ENCODE measurements at regions not wholly inside any gene's neighbourhood (a gene's known extent, or its start where the extent isn't known, plus 50 kb on each side); places are given as distances from the start of the nearest gene placed in this dataset.

GRCh38 chrX:139200346-139200745, 330.2 kb upstream of the F9 start:
- DNase-seq (ENCODE audit: low read depth, low spot score) = no peak
- Histone ChIP-seq H3K36me3 (ENCODE audit: insufficient read depth, low read length) (no peaks in the 10 kb centered on the region), H3K9ac (ENCODE audit: insufficient read length) (no peak overlapping the region), H3K4me3 (no peak overlapping the region), H3K27ac (no peak overlapping the region), H3K9me3 (ENCODE audit: low read depth, low read length) (no peaks in the 10 kb centered on the region)
- TF ChIP-seq EZH2 (IDR thresholded peaks at IDR 0.05) = no peak
- no peak for TF ChIP-seq FOXP2 (optimal IDR thresholded peaks at IDR 0.05; ENCODE audit: control extremely low read depth, extremely low read length, insufficient read depth)
- TF ChIP-seq POLR2AphosphoS5 (IDR thresholded peaks at IDR 0.05; ENCODE audit: borderline replicate concordance, low read depth, low read length) = no peak

- Histone ChIP-seq H3K36me3 (ENCODE audit: insufficient read depth, low read length) (no peaks in the 10 kb centered on the region), H3K9me3 (ENCODE audit: low read depth, low read length) (no peaks in the 10 kb centered on the region), H3K27ac (no peak overlapping the region), H3K9ac (ENCODE audit: insufficient read length) (no peak overlapping the region), H3K4me3 (no peak overlapping the region)
- TF ChIP-seq POLR2AphosphoS5 (IDR thresholded peaks at IDR 0.05; ENCODE audit: borderline replicate concordance, low read depth, low read length) = no peak
- TF ChIP-seq EZH2 (IDR thresholded peaks at IDR 0.05) = no peak
- no peak for TF ChIP-seq FOXP2 (optimal IDR thresholded peaks at IDR 0.05; ENCODE audit: control extremely low read depth, extremely low read length, insufficient read depth)
- DNase-seq (ENCODE audit: low read depth, low spot score) = no peak
Measured at GRCh38 chrX:139199933-139200332, 330.6 kb upstream of the F9 start.

- H3K9ac ChIP-seq (ENCODE audit: insufficient read length) = no peak overlapping the region
- no peaks in the 10 kb centered on the region for H3K36me3 ChIP-seq (ENCODE audit: insufficient read depth, low read length)
- no peak for DNase-seq (ENCODE audit: low read depth, low spot score)
- H3K9me3 ChIP-seq (ENCODE audit: low read depth, low read length) = no peaks in the 10 kb centered on the region
- TF ChIP-seq EZH2 (IDR thresholded peaks at IDR 0.05) (no peak), FOXP2 (optimal IDR thresholded peaks at IDR 0.05; ENCODE audit: control extremely low read depth, extremely low read length, insufficient read depth) (no peak), POLR2AphosphoS5 (IDR thresholded peaks at IDR 0.05; ENCODE audit: borderline replicate concordance, low read depth, low read length) (no peak)
- H3K27ac ChIP-seq = no peak overlapping the region
- no peak overlapping the region for H3K4me3 ChIP-seq
Measured at GRCh38 chrX:139198936-139199335, 331.6 kb upstream of the F9 start.

GRCh38 chrX:139196890-139197289, 333.6 kb upstream of the F9 start:
- Histone ChIP-seq H3K9ac (ENCODE audit: insufficient read length) (no peak overlapping the region), H3K9me3 (ENCODE audit: low read depth, low read length) (no peaks in the 10 kb centered on the region), H3K4me3 (no peak overlapping the region), H3K27ac (no peak overlapping the region), H3K36me3 (ENCODE audit: insufficient read depth, low read length) (no peaks in the 10 kb centered on the region)
- no peak for DNase-seq (ENCODE audit: low read depth, low spot score)
- TF ChIP-seq EZH2 (IDR thresholded peaks at IDR 0.05) (no peak), FOXP2 (optimal IDR thresholded peaks at IDR 0.05; ENCODE audit: control extremely low read depth, extremely low read length, insufficient read depth) (no peak), POLR2AphosphoS5 (IDR thresholded peaks at IDR 0.05; ENCODE audit: borderline replicate concordance, low read depth, low read length) (no peak)

GRCh38 chrX:139194571-139195280, 335.8 kb upstream of the F9 start:
- H3K36me3 ChIP-seq (ENCODE audit: insufficient read depth, low read length) = no peaks in the 10 kb centered on the region
- H3K9ac ChIP-seq (ENCODE audit: insufficient read length) = no peak overlapping the region
- H3K27ac ChIP-seq = no peak overlapping the region
- H3K9me3 ChIP-seq (ENCODE audit: low read depth, low read length) = no peaks in the 10 kb centered on the region
- no peak overlapping the region for H3K4me3 ChIP-seq
- no peak for DNase-seq (ENCODE audit: low read depth, low spot score)
- TF ChIP-seq EZH2 (IDR thresholded peaks at IDR 0.05) (no peak), FOXP2 (optimal IDR thresholded peaks at IDR 0.05; ENCODE audit: control extremely low read depth, extremely low read length, insufficient read depth) (no peak), POLR2AphosphoS5 (IDR thresholded peaks at IDR 0.05; ENCODE audit: borderline replicate concordance, low read depth, low read length) (no peak)

GRCh38 chrX:139192386-139192961, 338.1 kb upstream of the F9 start:
- Histone ChIP-seq H3K4me3 (no peak overlapping the region), H3K9me3 (ENCODE audit: low read depth, low read length) (no peaks in the 10 kb centered on the region), H3K27ac (no peak overlapping the region), H3K36me3 (ENCODE audit: insufficient read depth, low read length) (no peaks in the 10 kb centered on the region), H3K9ac (ENCODE audit: insufficient read length) (no peak overlapping the region)
- DNase-seq (ENCODE audit: low read depth, low spot score) = no peak
- no peak for TF ChIP-seq EZH2 (IDR thresholded peaks at IDR 0.05)
- TF ChIP-seq FOXP2 (optimal IDR thresholded peaks at IDR 0.05; ENCODE audit: control extremely low read depth, extremely low read length, insufficient read depth) = no peak
- no peak for TF ChIP-seq POLR2AphosphoS5 (IDR thresholded peaks at IDR 0.05; ENCODE audit: borderline replicate concordance, low read depth, low read length)

- no peak for DNase-seq (ENCODE audit: low read depth, low spot score)
- TF ChIP-seq POLR2AphosphoS5 (IDR thresholded peaks at IDR 0.05; ENCODE audit: borderline replicate concordance, low read depth, low read length) = no peak
- TF ChIP-seq FOXP2 (optimal IDR thresholded peaks at IDR 0.05; ENCODE audit: control extremely low read depth, extremely low read length, insufficient read depth) = no peak
- no peak for TF ChIP-seq EZH2 (IDR thresholded peaks at IDR 0.05)
- H3K4me3 ChIP-seq = no peak overlapping the region
- no peaks in the 10 kb centered on the region for H3K9me3 ChIP-seq (ENCODE audit: low read depth, low read length)
- no peaks in the 10 kb centered on the region for H3K36me3 ChIP-seq (ENCODE audit: insufficient read depth, low read length)
- no peak overlapping the region for H3K27ac ChIP-seq
- H3K9ac ChIP-seq (ENCODE audit: insufficient read length) = no peak overlapping the region
Measured at GRCh38 chrX:139191746-139192385, 338.7 kb upstream of the F9 start.

GRCh38 chrX:139191286-139191685, 339.3 kb upstream of the F9 start:
- DNase-seq (ENCODE audit: low read depth, low spot score) = no peak
- H3K9ac ChIP-seq (ENCODE audit: insufficient read length) = no peak overlapping the region
- no peaks in the 10 kb centered on the region for H3K36me3 ChIP-seq (ENCODE audit: insufficient read depth, low read length)
- no peak overlapping the region for H3K27ac ChIP-seq
- no peak overlapping the region for H3K4me3 ChIP-seq
- H3K9me3 ChIP-seq (ENCODE audit: low read depth, low read length) = no peaks in the 10 kb centered on the region
- TF ChIP-seq FOXP2 (optimal IDR thresholded peaks at IDR 0.05; ENCODE audit: control extremely low read depth, extremely low read length, insufficient read depth) (no peak), EZH2 (IDR thresholded peaks at IDR 0.05) (no peak), POLR2AphosphoS5 (IDR thresholded peaks at IDR 0.05; ENCODE audit: borderline replicate concordance, low read depth, low read length) (no peak)

Measured in SK-N-MC (cell line).